OCI-LY3 (cell line): ENCODE measurements at regions not wholly inside any gene's neighbourhood (a gene's known extent, or its start where the extent isn't known, plus 50 kb on each side); places are given as distances from the start of the nearest gene placed in this dataset.

Experiments used
- EZH2phosphoT487 ChIP-seq: fragments of 200-600 bp; shearing (Covaris generic); IDR thresholded peaks from 2 replicates; pipeline ENCODE4 v1.6.1; 2018; ENCODE audit warnings: antibody characterized with exemption, mixed run types, low read depth
- TF ChIP-seq, protein P1 (sequence below): fragments of 200-600, 300-600 bp; sonication (generic); IDR thresholded peaks from 2 replicates; pipeline ENCODE4 v1.5.1; 2014; ENCODE audit warnings: antibody characterized with exemption, low read length, low read depth

DNA sequence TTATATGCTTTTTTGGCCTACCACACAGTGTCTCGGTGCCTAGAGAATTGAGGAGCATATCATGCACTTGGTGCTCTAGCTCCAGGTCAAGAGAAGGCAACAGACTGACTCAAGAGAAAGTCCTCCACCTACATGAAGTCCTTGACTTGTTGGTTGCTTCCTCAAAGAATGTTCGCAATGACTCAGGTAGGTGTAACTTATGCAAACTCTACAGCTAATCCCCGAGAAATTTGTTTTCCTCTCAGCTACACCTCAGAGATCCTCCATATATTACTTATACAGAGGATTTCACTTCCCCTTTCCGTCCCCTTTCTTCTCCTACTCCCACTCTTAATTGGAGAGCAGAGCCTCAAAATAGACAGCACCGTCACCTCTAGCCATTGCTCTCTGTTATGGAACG lies 1013.1 kb downstream of the KCNMA1 start:
- TF ChIP-seq, protein P1, sequence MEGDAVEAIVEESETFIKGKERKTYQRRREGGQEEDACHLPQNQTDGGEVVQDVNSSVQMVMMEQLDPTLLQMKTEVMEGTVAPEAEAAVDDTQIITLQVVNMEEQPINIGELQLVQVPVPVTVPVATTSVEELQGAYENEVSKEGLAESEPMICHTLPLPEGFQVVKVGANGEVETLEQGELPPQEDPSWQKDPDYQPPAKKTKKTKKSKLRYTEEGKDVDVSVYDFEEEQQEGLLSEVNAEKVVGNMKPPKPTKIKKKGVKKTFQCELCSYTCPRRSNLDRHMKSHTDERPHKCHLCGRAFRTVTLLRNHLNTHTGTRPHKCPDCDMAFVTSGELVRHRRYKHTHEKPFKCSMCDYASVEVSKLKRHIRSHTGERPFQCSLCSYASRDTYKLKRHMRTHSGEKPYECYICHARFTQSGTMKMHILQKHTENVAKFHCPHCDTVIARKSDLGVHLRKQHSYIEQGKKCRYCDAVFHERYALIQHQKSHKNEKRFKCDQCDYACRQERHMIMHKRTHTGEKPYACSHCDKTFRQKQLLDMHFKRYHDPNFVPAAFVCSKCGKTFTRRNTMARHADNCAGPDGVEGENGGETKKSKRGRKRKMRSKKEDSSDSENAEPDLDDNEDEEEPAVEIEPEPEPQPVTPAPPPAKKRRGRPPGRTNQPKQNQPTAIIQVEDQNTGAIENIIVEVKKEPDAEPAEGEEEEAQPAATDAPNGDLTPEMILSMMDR, result no peak
- TF ChIP-seq EZH2phosphoT487, result no peak
